CD4-positive, alpha-beta T cell treated with Interferon gamma for 1 hour (primary cell): ENCODE measurements at regions not wholly inside any gene's neighbourhood (a gene's known extent, or its start where the extent isn't known, plus 50 kb on each side); places are given as distances from the start of the nearest gene placed in this dataset.

Experiments used
- DNase-seq: peaks from one replicate; pipeline ENCODE4 v3.0.0-alpha.2; 2020

DNA sequence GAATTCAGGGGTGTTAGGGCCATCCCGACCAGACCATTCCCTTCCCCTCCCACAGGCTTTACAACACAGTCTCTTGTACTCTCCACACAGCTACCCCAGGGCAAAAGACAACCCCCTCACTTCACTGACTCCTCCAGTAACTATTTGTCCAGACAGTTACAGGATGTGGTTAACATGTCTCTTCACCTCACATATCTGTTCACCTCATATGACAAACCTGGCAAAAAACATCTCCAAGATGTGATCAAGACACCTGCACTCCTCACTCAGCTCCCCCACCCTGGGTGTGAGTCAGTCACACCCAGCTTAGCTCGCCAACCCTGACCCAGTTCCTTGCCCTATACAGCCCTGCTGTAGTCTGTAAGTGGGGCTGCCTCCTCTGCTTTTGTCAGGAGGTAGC is 490.5 kb upstream of the CHRM3 start:
- no peak for DNase-seq

DNA sequence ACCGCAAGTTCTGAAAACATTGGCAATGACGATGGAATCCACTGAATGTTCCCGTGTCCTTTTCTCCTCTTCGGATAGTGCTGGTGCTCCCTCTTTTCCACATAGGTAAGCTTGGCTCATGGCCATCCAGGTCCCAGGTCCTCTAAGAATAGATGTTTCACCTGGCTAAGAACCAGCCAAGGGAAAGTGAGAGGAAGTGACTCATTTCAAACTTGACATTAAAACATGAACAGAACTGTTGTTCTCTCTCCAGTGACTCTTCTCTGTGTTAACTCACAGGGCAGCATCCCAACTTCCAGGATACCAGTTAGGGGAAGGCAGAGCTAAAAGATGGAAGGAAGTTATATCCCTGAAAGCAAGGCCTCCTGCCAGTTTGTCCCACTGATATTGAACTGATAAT is 493.8 kb upstream of the CHRM3 start:
- DNase-seq = no peak

DNA sequence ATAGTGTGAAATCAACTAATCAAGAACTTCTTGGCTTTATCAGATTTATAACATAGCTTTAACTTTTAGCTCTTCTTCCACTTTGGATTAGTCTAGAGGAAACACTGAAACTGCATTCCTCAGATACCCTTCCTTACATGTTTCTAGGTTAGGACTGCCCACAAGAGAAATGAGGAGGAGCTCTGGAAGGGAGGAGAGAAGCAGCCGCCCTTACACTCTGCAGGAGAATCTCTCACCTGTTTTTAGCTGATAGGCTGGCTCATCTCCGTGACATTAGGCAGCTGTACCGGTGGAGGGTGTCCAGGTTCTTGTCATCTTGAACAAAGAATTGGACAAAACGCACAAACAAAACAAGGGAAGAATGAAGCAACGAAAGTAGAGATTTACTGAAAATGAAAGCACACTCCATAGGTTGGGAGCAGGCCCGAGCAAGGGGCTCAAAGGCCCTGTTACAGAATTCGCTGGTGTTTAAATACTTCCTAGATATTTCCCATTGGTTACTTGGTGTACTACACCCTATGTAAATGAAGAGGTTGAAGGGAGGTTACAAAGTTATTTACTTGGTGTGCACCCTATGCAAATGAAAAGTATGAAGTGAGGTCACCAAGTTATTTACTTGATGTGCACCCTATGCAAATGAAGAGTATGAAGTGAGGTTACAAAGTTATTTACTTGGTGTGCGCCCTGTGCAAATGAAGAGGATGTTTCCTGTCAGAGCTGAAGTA is 524.9 kb upstream of the CHRM3 start:
- no peak for DNase-seq

DNA sequence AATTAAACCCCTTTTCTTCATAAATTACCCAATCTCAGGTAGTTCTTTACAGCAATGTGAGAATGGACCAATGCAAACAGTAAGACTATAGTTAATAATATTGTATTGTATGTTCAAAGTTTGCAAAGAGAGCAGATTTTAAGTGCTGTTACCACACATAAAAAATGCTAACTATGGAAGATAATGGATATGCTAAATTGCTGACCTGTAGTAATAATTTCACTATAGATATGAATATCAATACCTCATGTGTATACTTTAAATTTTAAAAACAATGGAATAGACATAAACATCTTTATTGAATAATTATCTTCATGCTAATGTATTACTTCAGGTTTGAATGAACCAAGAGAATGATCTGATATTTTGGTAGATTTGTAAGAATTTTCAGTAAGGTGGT is 552.4 kb upstream of the CHRM3 start:
- DNase-seq = no peak

DNA sequence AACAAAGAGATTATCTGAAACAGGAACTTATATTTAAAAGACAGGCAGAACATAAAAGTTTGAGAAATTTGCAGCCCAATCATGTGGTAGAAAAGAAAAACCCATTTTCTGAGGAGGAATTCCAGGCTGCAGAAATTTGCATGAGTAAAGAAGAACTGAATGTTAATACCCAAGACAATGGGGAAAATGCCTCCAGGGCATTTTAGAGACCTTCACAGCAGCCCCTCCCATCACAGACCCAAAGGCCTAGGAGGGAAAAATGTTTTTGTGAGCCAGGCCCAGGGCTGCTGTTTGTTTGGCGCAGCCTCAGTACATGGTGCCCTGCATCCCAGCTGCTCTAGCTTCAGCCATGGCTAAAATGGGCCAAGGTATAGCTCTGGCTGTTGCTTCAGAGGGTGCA is 554.3 kb upstream of the CHRM3 start:
- no peak for DNase-seq

DNA sequence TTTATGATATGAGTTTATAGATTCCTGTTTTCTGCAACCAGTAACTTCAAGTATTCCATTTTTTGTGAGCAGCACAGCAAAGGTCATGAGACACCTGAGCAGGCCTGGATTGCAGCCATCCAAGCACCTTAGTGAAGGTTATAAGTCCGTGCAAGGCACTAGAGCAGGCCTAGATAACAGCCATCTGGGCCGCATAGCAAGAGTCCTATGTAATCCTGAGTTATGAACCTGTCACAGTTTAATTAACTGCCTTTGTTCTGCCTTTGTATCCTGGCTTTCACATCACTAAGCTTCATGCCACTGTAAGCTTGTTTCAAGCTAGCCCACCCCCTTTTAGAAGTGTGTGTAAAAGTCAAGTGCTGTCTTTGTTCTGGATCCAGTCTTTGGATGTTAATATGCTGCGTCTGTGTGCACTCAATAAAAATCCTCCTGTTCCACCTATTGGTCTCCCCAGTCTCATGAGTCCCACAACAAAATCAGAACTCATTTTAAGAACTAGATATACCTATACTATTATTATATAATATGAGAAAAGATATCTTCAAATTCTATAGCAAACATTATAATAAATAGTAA is 556.2 kb upstream of the CHRM3 start:
- no peak for DNase-seq

DNA sequence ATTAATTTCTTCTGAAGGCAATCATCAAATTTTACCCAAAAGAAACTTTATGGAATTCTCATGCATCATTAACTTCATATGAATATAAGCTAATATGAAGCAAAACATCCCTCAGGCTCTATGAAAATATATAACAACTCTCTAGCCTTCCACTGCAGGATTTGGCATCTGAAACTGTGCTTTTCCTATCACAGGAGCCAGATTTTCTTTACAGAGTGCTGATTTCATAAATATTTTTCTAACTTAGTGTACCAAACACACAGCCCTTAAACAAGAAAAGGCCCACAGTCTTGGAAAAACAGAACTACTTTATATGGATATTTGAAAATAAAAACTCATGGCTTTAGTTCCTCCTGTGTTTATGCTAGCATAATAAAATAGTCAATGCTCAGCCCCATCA is 559.5 kb upstream of the CHRM3 start:
- DNase-seq = no peak

DNA sequence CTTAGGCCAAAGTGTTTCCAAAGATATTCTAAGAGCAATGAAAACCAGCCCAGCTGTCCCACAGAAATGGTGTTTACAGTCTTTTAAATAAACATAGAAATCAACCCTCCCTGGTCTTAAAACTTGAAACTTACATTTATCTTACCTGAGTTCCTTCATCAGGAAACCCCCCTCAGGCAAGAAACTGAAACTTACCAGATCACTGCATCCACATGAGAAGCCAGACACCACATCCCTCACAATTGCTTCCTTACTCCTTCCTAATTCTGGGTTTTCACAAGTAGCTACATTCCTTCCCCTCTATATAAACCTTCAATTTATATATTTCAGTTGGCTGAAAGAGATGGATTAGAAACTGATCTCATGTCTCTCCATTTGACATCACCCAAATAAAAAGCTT is 563.0 kb upstream of the CHRM3 start:
- no peak for DNase-seq

DNA sequence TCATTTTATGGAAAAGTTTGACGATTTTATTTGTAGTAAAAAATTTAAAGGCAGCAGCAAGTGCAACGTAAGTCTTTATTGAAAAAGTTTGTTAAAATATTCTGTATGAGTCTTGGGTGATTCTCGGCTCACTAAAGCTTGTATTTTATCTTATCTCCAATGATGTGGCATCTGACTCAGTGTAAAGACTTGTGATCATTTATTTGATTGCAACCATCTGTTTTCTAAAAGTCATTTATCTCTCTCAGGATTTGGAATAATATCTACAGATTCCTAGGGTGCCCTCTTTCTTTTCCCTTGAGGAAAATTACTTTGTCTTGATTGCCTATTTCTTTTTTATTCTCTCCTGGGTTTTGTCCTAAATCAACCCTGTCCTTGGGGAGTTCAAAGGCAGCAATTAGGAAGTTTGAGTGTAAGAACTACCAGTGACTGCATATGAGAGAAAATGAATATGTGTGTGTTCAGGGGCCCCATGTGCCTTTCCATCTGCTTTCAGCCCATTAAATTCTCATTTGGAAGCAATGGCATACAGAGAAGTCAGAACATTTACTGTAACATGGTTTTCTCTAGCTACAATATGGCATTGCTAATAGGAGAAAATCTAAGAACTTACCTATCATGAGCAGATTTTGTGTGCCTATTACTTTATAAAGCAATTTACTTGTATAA is 575.0 kb upstream of the CHRM3 start:
- DNase-seq = no peak

DNA sequence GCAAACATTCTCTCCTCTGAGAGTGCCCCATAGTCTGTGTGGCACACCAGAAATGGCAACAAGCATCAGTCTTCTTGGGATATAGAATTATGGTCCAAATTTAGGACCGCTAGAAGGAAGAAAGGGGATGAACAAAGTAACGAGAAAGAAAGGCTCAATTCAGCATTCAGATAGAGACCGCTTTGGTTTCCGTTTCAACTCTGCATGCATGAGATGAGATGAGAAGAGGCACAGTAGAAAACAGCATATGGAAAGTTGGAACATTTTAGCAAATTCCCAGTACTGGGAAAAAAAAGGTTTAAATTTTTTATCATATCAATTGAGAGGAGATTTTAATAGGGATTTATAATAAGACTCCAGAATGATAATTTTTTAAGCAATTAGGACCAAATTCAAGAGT is 595.5 kb upstream of the CHRM3 start:
- DNase-seq = no peak

DNA sequence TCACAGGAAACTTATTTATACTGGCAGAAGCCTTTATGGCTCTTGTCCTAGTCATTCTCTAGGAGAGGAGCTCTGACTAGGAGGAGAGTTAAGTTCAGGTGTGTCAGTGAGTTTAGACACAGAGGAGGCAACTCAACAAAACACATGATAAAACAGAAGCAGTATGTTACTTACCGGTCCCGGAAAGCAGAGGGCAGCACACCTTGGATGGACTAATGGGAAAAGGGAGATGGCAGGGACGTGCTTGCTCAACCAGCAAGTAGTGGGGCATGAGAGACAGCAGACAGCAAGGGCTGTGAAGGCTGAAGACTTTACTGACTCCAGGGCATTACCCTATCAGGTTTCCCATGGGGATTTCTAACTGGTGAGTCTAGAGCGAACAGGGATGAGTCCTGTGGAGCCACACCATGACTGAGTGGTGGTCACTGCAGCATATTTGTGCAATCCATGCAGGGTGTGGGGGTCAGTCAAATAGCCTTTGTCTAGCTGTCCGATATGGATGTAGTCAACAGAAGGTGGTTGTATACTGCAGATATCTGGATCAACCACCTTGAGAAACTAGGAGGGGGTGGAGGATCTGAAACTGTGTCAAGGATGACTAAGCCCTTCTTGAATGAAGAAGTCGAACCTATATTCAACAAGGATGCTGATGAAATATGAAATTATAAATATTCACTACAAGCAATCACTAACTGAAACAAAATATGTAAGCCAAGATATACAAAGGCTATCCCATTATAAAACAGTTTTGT is 596.3 kb upstream of the CHRM3 start:
- no peak for DNase-seq

DNA sequence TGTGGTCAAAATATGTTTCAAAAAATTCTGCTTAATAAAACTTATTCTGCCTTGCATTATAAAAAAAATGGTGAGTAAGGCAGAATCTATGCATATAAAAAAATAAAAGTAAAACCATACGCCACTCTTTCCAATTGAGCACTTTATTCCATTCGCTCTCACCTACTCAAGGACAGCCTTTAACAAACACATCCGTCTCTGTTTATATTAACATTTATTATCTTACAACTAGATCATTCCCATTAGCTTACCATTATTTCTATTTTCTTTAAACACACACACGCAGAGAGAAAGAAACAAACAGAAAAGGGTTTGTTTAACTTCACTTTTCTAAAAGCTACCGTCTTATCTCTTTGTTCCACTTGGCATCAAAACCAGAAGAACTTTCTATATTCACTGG is 598.9 kb upstream of the CHRM3 start:
- DNase-seq = no peak

DNA sequence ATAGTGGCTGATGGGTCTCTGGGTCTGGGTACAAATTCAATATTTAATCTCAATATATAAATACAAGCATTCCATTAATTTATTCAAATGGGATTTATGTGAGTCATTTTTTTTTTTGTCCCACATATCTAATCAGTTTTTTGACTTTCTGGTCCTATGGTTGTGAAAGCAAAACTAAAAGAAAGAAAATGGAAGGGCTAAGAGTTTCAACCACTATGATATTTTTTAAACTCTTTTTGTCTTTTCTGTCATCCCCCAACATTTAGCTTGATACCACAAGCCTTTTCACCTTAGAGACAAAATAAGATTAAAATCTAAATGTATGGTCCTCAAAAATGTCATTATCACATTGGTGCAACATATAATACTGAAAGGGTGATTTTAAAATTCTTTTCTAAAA is 602.7 kb upstream of the CHRM3 start:
- no peak for DNase-seq

DNA sequence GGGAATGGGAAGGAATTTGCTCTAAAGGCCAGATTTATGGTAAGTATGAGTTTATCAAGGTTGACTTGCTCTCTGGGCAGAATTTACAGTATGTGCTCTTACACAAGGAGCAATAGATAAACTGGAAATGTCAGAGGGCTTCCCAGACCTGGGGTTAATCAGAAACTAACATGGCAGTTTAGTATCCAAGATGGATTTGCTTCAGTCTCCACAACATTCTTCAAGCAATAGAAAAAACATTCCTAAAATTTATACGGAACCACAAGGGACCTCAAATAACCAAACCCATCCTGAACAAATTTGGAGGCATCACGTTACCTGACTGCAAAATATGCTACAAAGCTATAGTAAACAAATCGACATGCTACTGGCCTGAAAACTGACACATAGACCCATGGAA is 606.7 kb upstream of the CHRM3 start:
- DNase-seq = no peak

DNA sequence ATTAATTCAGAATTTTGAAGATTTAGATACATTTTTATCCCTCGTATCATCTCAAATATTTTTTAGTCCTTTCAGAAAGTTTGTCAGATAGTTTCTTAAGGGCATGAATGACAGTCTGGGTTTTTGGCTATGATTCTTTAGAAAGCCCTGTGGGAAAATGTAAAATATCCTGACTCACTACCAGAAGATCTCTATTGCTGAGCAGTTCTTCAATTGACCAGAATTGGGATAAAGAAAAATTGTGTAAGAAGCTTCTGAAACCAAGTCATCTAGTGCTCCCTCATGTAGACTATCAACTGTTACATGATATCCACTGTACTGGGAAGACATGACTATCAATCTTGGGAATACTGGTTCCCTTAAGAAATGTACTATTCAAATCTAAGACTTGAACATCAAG is 608.3 kb upstream of the CHRM3 start:
- no peak for DNase-seq

DNA sequence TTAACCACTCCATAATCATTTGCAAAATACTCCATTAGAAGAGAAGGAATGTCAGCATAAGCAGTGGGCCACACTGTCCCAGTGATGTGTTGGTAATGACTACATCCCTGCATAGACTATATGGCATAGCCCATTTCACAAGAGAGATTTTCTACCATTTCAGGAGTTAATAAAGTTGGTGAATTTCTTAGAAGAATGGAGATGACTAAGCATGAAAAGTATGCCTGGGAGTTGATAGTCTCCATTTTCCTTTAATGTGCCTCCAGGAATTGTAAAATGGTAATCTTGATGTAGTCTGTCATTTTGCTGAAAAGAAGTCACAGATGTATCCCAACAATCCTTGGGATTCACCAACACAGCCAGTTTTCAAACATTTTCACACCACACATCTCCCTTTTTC is 608.8 kb upstream of the CHRM3 start:
- no peak for DNase-seq

DNA sequence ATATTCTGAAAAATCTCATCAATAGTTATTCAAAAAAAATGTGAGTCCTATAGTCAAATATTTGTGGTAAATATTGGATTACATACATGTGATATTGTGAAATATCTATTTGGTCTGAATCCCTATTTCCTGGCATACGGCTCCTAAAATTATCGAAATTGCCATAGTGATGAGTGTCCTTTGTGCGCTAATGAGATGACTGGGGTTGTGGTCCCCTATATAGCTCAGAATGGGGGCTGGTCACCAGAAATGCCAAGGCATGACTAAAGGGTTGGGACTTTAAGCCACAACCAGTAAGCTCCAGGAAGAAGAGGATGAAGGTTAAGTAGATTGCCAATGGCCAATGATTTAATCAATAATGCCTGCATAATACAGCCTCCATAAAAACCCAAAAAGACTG is 610.2 kb upstream of the CHRM3 start:
- no peak for DNase-seq

DNA sequence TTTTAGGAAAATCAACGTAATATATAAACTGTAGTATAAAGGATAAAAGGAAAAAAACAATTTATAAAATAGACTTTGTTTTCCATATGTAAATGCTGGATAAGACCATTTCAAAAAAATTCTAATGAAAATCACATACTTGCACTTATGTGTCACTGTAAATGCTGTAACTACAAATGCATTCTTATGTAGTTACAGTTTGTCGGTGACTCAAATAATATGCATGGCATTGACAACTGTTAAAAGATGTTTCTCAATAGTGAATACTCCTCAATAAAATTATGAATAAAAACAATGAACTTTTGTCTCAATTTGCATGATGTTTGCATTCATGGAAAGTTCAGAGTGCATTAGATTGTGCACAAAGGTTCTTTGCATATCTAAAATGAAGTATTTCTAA is 614.0 kb upstream of the CHRM3 start:
- no peak for DNase-seq

DNA sequence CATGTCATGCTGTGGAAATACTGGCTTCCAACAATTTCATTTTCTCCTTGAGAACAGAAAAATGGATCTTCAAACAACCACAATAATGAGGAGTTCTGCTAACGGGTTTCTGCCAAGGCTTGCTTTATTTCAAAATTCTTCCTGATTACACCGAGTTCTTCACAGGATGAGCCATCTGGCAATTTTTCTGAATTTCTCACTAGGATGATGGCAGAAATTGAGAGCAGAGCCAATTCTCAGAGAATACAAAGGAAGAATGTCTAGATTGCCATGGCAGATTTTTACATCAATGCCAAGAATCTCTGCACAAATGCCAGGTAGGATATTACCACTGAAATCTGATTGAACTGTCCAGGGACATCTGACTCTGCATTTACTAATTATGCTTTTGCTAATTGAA is 619.0 kb upstream of the CHRM3 start:
- no peak for DNase-seq

DNA sequence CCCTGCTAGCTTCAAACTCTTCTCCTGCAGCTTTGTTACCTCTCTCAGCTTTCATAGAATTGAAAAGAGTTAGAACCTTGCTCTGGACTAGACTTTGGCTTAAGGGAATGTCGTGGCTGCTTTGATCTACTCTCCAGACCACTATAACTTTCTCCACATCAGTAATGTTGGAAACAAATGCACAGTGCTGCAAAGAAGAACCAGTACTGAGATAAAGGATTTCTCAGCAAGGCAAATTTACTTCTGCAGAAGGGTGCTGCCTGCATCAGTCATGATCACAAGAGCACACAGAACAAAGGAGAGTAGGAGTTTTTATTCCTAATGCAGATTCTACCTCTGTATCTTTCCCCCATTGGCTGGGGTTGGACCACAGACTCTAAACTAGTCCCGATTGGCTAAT is 621.6 kb upstream of the CHRM3 start:
- DNase-seq = no peak

DNA sequence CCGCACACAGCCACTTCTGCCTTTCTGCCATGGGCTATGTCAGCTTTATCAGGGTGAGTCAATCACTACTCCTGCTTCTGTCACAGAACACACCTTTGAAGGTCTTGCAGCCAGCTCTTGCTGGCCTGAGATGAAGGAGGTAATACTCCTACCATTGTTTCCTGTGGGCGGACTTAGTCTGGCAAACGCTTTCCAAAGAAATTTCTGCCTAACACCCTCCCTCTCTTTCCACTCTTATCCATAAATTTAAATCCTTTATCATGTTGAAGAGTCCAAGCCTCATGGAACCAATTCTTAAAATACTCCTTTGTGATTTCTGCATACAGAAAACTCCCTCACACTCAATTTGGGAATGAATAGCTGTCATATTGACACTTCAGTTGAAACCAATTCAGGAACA is 633.1 kb upstream of the CHRM3 start:
- no peak for DNase-seq

DNA sequence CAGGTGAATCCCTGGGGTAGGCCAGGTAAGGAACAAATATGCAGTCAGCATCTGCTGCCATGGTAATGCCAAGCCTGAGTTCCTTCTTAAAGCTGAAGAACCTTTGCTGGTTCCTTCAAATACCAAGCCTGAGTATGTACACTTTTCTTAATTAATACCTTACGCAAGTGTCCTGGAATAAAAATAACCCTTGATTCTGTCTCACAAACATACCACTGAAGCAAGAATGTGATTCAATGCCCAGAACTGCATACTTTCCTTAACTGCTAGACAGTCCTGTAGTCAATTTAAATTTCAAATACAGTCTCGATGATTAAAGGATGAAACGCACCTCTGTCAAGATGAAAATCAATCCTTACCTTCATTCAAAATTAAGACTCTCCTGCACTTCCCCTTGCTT is 634.0 kb upstream of the CHRM3 start:
- no peak for DNase-seq

DNA sequence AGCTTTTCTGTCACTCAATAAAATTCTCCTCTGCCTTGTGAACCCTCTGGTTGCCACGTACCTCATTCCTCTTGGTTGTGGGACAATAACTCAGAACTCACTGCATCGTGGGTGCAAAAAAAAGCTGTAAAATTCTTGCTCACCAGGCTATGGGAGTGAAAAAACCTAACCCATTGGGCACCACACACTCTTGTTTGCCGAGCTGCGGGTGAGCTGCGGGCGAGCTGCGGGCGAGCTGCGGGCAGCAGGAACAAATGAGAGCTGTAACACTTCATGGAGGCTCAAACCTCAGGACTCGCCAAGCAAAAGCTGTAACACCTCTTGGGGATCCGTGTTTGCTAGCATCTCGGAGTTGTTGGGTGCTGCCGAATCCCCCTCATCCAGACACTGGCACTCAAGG is 641.3 kb upstream of the CHRM3 start:
- no peak for DNase-seq

DNA sequence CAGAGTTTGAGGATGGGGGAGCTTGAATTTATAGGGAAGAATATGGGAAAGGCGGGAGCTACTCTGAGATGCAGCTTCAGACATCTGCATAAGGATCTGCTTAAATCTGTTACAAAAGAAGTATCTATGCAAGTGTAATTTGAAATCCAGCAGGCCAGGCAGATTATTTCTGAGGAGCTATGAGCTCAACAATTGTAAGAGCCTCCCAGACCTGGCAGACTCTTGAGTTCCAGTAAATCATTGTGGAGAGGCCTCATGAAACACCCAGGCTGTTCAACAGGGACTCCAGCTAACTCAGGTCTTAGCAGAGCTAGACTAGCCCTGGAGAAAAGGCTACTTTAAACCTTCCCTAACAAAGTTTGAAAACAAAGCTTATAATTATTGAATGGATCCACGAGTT is 647.5 kb upstream of the CHRM3 start:
- DNase-seq = no peak
